Natural killer cell (primary cell): ENCODE measurements at regions not wholly inside any gene's neighbourhood (a gene's known extent, or its start where the extent isn't known, plus 50 kb on each side); places are given as distances from the start of the nearest gene placed in this dataset.

Source experiments
- ATAC-seq, 3 donors: fragments of 150-1000 bp in 2 of 3; fragments of 200-7000 bp in 1 of 3; cut with Tn5 transposase; 1 replicate in 1 of 3; 2 replicates in 2 of 3; pipeline ENCODE4 v1.10.0; 2021; ENCODE audit warnings: mild to moderate bottlenecking in 2 of 3, moderate library complexity in 2 of 3
- DNase-seq, 2 donors: peaks; one replicate each; pipeline versions ENCODE4 v3.0.0 to v3.0.0-alpha.2; 2013 to 2021; ENCODE audit warnings: mixed read lengths in 1 of 2
- H3K27ac ChIP-seq: one replicate; pipeline ENCODE4 v1.5.1; 2013; ENCODE audit warnings: mild to moderate bottlenecking, low read length
- H3K27me3 ChIP-seq: one replicate; pipeline ENCODE4 v1.6.1; 2013; ENCODE audit warnings: low read length; ENCODE audit not compliant: control insufficient read depth, insufficient read depth
- H3K36me3 ChIP-seq: one replicate; pipeline ENCODE4 v1.6.1; 2013; ENCODE audit warnings: low read length; ENCODE audit not compliant: control insufficient read depth, insufficient read depth
- H3K4me1 ChIP-seq: one replicate; pipeline ENCODE4 v1.6.1; 2013; ENCODE audit warnings: low read length; ENCODE audit not compliant: control insufficient read depth, insufficient read depth
- H3K4me3 ChIP-seq: one replicate; pipeline ENCODE4 v1.5.1; 2013; ENCODE audit warnings: low read length
- H3K9me3 ChIP-seq: one replicate; pipeline ENCODE4 v1.6.1; 2013; ENCODE audit warnings: low read length; ENCODE audit not compliant: control insufficient read depth, insufficient read depth
- H3K27ac Mint-ChIP-seq, 2 donors: one replicate each; pipeline ENCODE4 v1.8.0; 2022; ENCODE audit warnings: mild to moderate bottlenecking in 2 of 2, mixed read lengths in 2 of 2, moderate library complexity in 1 of 2
- H3K27me3 Mint-ChIP-seq, 2 donors: one replicate each; pipeline ENCODE4 v1.8.0; 2022; ENCODE audit warnings: low read depth in 2 of 2, mixed read lengths in 2 of 2
- H3K36me3 Mint-ChIP-seq: one replicate; pipeline ENCODE4 v1.8.0; 2022; ENCODE audit warnings: mixed read lengths
- H3K4me1 Mint-ChIP-seq, 2 donors: one replicate each; pipeline ENCODE4 v1.8.0; 2022; ENCODE audit warnings: mixed read lengths in 2 of 2
- H3K4me3 Mint-ChIP-seq: one replicate; pipeline ENCODE4 v1.8.0; 2022; ENCODE audit warnings: mild to moderate bottlenecking, moderate library complexity, mixed read lengths
- H3K9me3 Mint-ChIP-seq, 2 donors: one replicate each; pipeline ENCODE4 v1.8.0; 2022; ENCODE audit warnings: mixed read lengths in 2 of 2
- CTCF ChIP-seq: fragments of 200-600 bp; IDR thresholded peaks from one replicate; pipeline ENCODE4 v1.8.0; 2022; ENCODE audit warnings: antibody characterized with exemption
- WGBS: methylation state at CpG from one replicate; pipeline ENCODE4 v1.1.7; 2013; ENCODE audit warnings: missing lambda C conversion rate; ENCODE audit not compliant: insufficient coverage; 5-methylcytosine and 5-hydroxymethylcytosine counted together
- intact Hi-C: fragments of 100-400 bp; cut with micrococcal nuclease; formaldehyde crosslinking; loops from one replicate; pipeline ENCODE4 v1.14.2; 2022

- H3K9me3 Mint-ChIP-seq = peaks cover 15 to 19% of the 10 kb centered on the region in 2 donors
- H3K4me3 Mint-ChIP-seq = no peak overlapping the region
- no peaks in the 10 kb centered on the region for H3K27me3 Mint-ChIP-seq
- Histone ChIP-seq H3K4me3 (no peak overlapping the region), H3K27ac (no peak overlapping the region), H3K36me3 (no peaks in the 10 kb centered on the region), H3K9me3 (no peaks in the 10 kb centered on the region), H3K27me3 (no peaks in the 10 kb centered on the region), H3K4me1 (no peaks in the 10 kb centered on the region)
- intact Hi-C loops = no loop called here
- H3K36me3 Mint-ChIP-seq = no peaks in the 10 kb centered on the region
- 94% methylated on average over 2 of the region's 6 CpGs for WGBS
- H3K27ac Mint-ChIP-seq = no peak overlapping the region
- no peak for TF ChIP-seq CTCF
- no peak for DNase-seq
- no peak for ATAC-seq
- no peaks in the 10 kb centered on the region for H3K4me1 Mint-ChIP-seq
Measured at GRCh38 chrX:6757631-6758030, 222.7 kb upstream of the VCX3A start.

GRCh38 chrX:6748595-6748994 is 213.7 kb upstream of the VCX3A start:
- Mint-ChIP-seq H3K9me3 (peaks cover 3 to 7% of the 10 kb centered on the region in 2 donors), H3K27ac (no peak overlapping the region), H3K4me1 (no peaks in the 10 kb centered on the region), H3K4me3 (no peak overlapping the region), H3K36me3 (no peaks in the 10 kb centered on the region), H3K27me3 (no peaks in the 10 kb centered on the region)
- Histone ChIP-seq H3K27ac (no peak overlapping the region), H3K27me3 (no peaks in the 10 kb centered on the region), H3K36me3 (no peaks in the 10 kb centered on the region), H3K4me1 (no peaks in the 10 kb centered on the region), H3K4me3 (no peak overlapping the region), H3K9me3 (no peaks in the 10 kb centered on the region)
- DNase-seq = no peak
- WGBS = 86% methylated on average over 2 of the region's 3 CpGs
- intact Hi-C loops = no loop called here
- ATAC-seq = no peak
- TF ChIP-seq CTCF = no peak

GRCh38 chrX:6738518-6739470 is 203.9 kb upstream of the VCX3A start:
- DNase-seq (no peak), ATAC-seq (no peak)
- Histone ChIP-seq H3K27me3 (no peaks in the 10 kb centered on the region), H3K9me3 (no peaks in the 10 kb centered on the region), H3K27ac (no peak overlapping the region), H3K4me1 (no peaks in the 10 kb centered on the region), H3K36me3 (no peaks in the 10 kb centered on the region), H3K4me3 (no peak overlapping the region)
- peaks cover 8 to 13% of the 10 kb centered on the region in 2 donors for H3K9me3 Mint-ChIP-seq
- H3K4me1 Mint-ChIP-seq = no peaks in the 10 kb centered on the region
- TF ChIP-seq CTCF = no peak
- H3K4me3 Mint-ChIP-seq = no peak overlapping the region
- 52% methylated on average over 10 of the region's 11 CpGs for WGBS
- intact Hi-C loops = no loop called here
- H3K27ac Mint-ChIP-seq = no peak overlapping the region
- H3K36me3 Mint-ChIP-seq = no peaks in the 10 kb centered on the region
- no peaks in the 10 kb centered on the region for H3K27me3 Mint-ChIP-seq
